Aorta (tissue), 5 donors: ENCODE measurements at regions not wholly inside any gene's neighbourhood (a gene's known extent, or its start where the extent isn't known, plus 50 kb on each side); places are given as distances from the start of the nearest gene placed in this dataset.
"Not testable (repeated sequence)": the region's sequence is repeated elsewhere in the genome, so short reads cannot be mapped to it uniquely, and the experiment has no call there.

Source experiments
- ATAC-seq: fragments of 200-7000 bp; cut with Tn5 transposase; one replicate; pipeline ENCODE4 v1.9.1; 2022; ENCODE audit warnings: moderate library complexity; ENCODE audit not compliant: low FRiP score
- DNase-seq, 2 donors: peaks; one replicate each; pipeline ENCODE4 v3.0.0-alpha.2; 2020
- H3K27ac ChIP-seq, 2 donors: one replicate each; pipeline ENCODE4 v1.5.1; 2013; ENCODE audit warnings: low read length in 2 of 2, mild to moderate bottlenecking in 2 of 2, moderate library complexity in 2 of 2, control low read depth in 1 of 2, inconsistent platforms in 1 of 2, low read depth in 1 of 2
- H3K27me3 ChIP-seq, 2 donors: one replicate each; pipeline ENCODE4 v1.6.1; 2013; ENCODE audit warnings: control low read depth in 1 of 2, low read length in 1 of 2, mild to moderate bottlenecking in 1 of 2, moderate library complexity in 1 of 2; ENCODE audit not compliant: insufficient read depth in 2 of 2, control insufficient read depth in 1 of 2
- H3K36me3 ChIP-seq, 2 donors: one replicate each; pipeline ENCODE4 v1.6.1; 2013; ENCODE audit warnings: control low read depth in 1 of 2, low read length in 1 of 2, mild to moderate bottlenecking in 1 of 2; ENCODE audit not compliant: insufficient read depth in 2 of 2, control insufficient read depth in 1 of 2
- H3K4me1 ChIP-seq, 2 donors: one replicate each; pipeline ENCODE4 v1.6.1; 2013; ENCODE audit warnings: low read length in 2 of 2, control low read depth in 1 of 2, mild to moderate bottlenecking in 1 of 2, moderate library complexity in 1 of 2; ENCODE audit not compliant: insufficient read depth in 2 of 2, control insufficient read depth in 1 of 2
- H3K4me3 ChIP-seq, 2 donors: one replicate each; pipeline ENCODE4 v1.5.1; 2013; ENCODE audit warnings: low read length in 2 of 2, control low read depth in 1 of 2, mild to moderate bottlenecking in 1 of 2
- H3K9me3 ChIP-seq: one replicate; pipeline ENCODE4 v1.6.1; 2013; ENCODE audit warnings: mild to moderate bottlenecking, low read length; ENCODE audit not compliant: control insufficient read depth
- WGBS, 2 donors: extraction: QIAGEN DNeasy Blood & Tissue Kit; methylation state at CpG; one replicate each; pipeline ENCODE4 v1.1.7; 2013; 5-methylcytosine and 5-hydroxymethylcytosine counted together
- intact Hi-C, 2 donors: fragments of 100-400 bp; cut with DNase I; formaldehyde crosslinking; loops; one replicate each; pipeline versions ENCODE4 v1.14.2 to v1.15.0; 2022
- donor health status: healthy with polysubstance abuse.
- donor health status: Bipolar disorder and iron deficiency.
- donor health status: DM: no; HTN: no; CAD: no.
- donor health status: DM: no; HTN: no; CAD: no.
- donor health status: DM: yes; HTN: yes; CAD: no.

DNA sequence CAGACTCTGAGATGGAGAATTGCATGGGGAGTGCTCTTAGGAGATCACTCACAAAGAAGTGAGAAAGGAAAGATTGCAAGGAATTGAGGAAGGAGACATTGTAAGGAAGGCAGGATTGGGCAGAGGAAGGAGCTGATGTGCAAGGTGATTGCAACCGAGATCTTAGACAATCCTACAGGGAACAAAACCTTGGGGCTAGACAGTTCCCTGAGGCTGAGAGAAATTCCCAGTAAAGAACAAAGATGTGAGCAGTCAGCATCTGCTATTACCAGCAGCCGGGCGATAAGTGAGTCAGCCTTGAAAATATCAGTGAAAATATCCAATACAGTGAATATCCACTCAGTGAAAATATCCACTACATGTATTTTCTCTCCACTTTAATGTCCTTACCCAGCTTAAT lies 143.6 kb upstream of the TBC1D5 start:
- Histone ChIP-seq H3K27me3 (peaks cover 0 to 2% of the 10 kb centered on the region in 2 donors), H3K4me3 (no peak overlapping the region), H3K36me3 (no peaks in the 10 kb centered on the region), H3K4me1 (no peaks in the 10 kb centered on the region), H3K9me3 (no peaks in the 10 kb centered on the region), H3K27ac (no peak overlapping the region)
- ATAC-seq (no peak), DNase-seq (no peak)
- intact Hi-C loops = no loop called here
- WGBS, 2 donors = 92 to 93% methylated on average over 3 of the region's 3 CpGs

DNA sequence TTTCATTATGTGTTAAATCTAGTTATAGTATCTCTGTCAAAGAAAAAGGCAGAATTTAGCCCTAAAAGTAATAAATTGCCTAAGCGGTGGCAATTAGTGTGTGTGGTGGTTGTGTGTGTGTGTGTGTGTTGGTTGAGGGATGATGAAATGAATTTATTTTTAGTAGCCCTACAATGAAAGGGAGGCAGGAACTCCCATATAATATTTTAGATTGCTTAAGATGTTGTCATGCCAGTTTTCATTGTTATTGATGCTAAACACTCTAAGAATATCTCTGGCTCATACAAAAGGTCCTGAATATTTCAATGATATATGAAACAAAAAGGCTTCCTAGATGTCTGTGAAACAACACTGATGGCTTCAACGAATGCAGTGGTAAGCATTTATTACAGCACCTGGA lies 140.6 kb upstream of the TBC1D5 start:
- ATAC-seq (no peak), DNase-seq (no peak)
- Histone ChIP-seq H3K4me3 (no peak overlapping the region), H3K27ac (no peak overlapping the region), H3K4me1 (no peaks in the 10 kb centered on the region), H3K9me3 (no peaks in the 10 kb centered on the region), H3K27me3 (peaks cover 0 to 2% of the 10 kb centered on the region in 2 donors), H3K36me3 (no peaks in the 10 kb centered on the region)
- intact Hi-C loops = no loop called here
- 82 to 85% methylated on average over 2 of the region's 2 CpGs for WGBS, 2 donors

DNA sequence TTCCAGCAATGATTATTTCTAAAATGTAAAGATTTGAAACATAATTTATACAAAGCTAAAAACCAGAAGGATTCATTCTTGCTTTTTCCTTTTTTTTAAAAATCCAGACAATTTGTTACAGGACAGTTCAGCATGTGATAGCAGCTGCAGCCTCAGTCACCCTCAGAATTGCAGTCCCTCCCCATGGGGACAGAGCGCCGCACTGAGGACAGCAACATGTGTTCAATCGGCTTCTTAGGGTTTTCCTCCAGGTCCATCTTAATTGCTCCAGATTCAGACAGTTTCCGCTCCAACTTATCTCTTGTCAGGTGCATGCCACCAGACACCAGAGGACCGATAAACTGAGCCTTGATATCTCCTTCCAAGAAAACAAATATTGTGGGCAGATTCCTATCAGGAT lies 134.9 kb upstream of the TBC1D5 start:
- H3K4me3 ChIP-seq = no peak overlapping the region
- DNase-seq = no peak
- ATAC-seq = no peak
- 85 to 92% methylated on average over 5 of the region's 5 CpGs for WGBS, 2 donors
- no peaks in the 10 kb centered on the region for H3K36me3 ChIP-seq
- H3K9me3 ChIP-seq = no peaks in the 10 kb centered on the region
- H3K27ac ChIP-seq = no peak overlapping the region
- H3K4me1 ChIP-seq = no peaks in the 10 kb centered on the region
- peaks cover 0 to 2% of the 10 kb centered on the region in 2 donors for H3K27me3 ChIP-seq
- intact Hi-C loops = no loop called here

DNA sequence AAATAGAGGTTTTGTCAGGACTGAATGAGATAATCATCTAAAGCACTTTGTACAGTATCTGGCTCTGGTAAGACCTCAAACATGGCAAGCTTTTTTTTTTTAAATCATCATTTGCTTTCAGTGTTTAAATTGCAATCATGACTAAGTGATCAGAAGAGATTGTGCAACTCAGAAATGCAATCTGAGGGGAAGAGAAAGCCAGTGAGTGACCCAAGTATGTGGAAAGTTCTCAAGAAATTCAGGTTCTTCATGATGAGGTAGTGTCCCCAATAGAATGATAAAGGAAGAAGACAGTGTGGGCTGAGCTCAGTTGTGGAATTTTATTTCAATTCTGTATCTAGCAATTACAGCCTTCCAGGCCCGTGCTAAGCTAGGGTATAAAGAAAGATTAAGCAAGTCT lies 132.2 kb upstream of the TBC1D5 start:
- no peaks in the 10 kb centered on the region for H3K9me3 ChIP-seq
- DNase-seq (no peak), ATAC-seq (no peak)
- H3K27me3 ChIP-seq = no peaks in the 10 kb centered on the region
- no peak overlapping the region for H3K27ac ChIP-seq
- no peaks in the 10 kb centered on the region for H3K4me1 ChIP-seq
- 64 to 72% methylated on average over 1 of the region's 1 CpG for WGBS, 2 donors
- no peak overlapping the region for H3K4me3 ChIP-seq
- no peaks in the 10 kb centered on the region for H3K36me3 ChIP-seq
- intact Hi-C loops = no loop called here

DNA sequence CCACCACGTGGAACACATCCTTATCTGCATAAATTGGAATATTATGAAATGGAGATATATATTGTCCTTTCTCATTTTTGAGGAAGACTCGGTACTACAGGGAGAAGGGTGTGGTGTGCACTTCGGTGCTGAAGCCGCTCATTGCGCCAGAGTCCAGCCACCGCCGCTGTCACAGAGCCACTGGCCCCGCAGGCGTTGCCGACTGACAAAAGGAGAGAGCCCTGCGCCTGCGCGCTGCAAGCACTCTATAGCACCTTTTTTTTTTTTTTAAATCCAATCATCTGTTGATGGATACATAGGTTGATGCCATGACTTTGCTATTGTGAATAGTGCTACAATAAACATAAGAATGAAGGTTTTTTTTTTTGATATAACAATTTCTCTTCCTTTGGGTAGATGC lies 130.0 kb upstream of the TBC1D5 start:
- DNase-seq (no peak), ATAC-seq (no peak)
- no peak overlapping the region for H3K4me3 ChIP-seq
- no peaks in the 10 kb centered on the region for H3K27me3 ChIP-seq
- H3K36me3 ChIP-seq = no peaks in the 10 kb centered on the region
- 93 to 94% methylated on average over 13 of the region's 13 CpGs for WGBS, 2 donors
- intact Hi-C loops = no loop called here
- no peaks in the 10 kb centered on the region for H3K9me3 ChIP-seq
- H3K4me1 ChIP-seq = no peaks in the 10 kb centered on the region
- no peak overlapping the region for H3K27ac ChIP-seq

DNA sequence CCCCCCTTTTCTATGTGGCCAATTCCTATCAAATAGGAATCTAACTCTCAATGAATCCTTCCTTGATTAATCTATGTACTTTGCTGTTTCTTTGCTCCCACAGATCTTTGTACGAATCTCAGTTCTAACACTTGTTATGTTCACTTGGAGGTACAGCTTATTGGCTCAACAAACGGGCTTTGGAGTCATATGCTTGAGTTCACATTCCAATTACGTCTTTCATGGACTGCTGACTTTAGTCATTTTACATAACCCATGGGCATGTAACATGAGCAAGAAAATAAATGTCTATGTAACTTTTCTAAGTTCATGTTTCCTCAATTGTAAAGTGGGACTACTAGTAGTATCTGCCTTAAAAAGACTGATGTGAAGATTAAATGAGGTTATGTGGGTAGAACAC lies 123.2 kb upstream of the TBC1D5 start:
- no peak overlapping the region for H3K27ac ChIP-seq
- H3K9me3 ChIP-seq = no peaks in the 10 kb centered on the region
- ATAC-seq (no peak), DNase-seq (no peak)
- intact Hi-C loops = no loop called here
- no peak overlapping the region for H3K4me3 ChIP-seq
- H3K27me3 ChIP-seq = no peaks in the 10 kb centered on the region
- 50 to 59% methylated on average over 3 of the region's 3 CpGs for WGBS, 2 donors
- no peaks in the 10 kb centered on the region for H3K4me1 ChIP-seq
- H3K36me3 ChIP-seq = no peaks in the 10 kb centered on the region

DNA sequence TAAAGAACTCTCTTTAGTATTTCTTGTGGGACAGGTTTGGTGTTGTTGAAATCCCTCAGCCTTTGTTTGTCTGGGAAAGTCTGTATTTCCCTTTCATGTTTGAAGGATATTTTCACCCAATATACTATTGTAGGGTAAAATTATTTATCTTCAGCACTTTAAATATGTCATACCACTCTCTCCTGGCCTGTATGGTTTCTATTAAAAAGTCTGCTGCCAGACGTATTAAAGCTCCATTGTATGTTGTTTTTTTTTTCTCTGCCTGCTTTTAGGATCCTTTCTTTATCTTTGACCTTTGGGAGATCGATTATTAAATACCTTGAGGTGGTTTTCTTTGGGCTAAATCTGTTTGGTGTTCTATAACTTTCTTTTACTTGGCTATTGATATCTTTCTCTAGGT lies 119.0 kb upstream of the TBC1D5 start:
- 59 to 65% methylated on average over 2 of the region's 2 CpGs for WGBS, 2 donors
- Histone ChIP-seq H3K4me1 (no peaks in the 10 kb centered on the region), H3K36me3 (no peaks in the 10 kb centered on the region), H3K27ac (no peak overlapping the region), H3K27me3 (no peaks in the 10 kb centered on the region), H3K4me3 (no peak overlapping the region), H3K9me3 (no peaks in the 10 kb centered on the region)
- intact Hi-C loops = no loop called here
- ATAC-seq (no peak), DNase-seq (no peak)

DNA sequence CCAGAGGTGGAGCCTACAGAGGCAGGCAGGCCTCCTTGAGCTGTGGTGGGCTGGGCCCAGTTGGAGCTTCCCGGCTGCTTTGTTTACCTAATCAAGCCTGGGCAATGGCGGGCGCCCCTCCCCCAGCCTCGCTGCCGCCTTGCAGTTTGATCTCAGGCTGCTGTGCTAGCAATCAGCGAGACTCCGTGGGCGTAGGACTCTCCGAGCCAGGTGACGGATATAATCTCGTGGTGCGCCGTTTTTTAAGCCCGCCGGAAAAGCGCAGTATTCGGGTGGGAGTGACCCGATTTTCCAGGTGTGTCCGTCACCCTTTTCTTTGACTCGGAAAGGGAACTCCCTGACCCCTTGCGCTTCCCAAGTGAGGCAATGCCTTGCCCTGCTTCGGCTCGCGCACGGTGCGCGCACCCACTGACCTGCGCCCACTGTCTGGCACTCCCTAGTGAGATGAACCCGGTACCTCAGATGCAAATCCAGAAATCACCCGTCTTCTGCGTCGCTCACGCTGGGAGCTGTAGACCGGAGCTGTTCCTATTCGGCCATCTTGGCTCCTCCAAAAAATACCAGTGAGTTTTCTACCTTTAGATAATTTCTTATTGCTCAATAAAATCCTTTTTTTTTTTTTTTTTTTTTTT lies 118.5 kb upstream of the TBC1D5 start:
- H3K27me3 ChIP-seq, H3K27ac ChIP-seq, ATAC-seq, DNase-seq, H3K9me3 ChIP-seq, intact Hi-C loops, H3K4me3 ChIP-seq, H3K4me1 ChIP-seq, H3K36me3 ChIP-seq: not testable (repeated sequence)
- 88 to 89% methylated on average over 27 to 35 of the region's 35 CpGs for WGBS, 2 donors

DNA sequence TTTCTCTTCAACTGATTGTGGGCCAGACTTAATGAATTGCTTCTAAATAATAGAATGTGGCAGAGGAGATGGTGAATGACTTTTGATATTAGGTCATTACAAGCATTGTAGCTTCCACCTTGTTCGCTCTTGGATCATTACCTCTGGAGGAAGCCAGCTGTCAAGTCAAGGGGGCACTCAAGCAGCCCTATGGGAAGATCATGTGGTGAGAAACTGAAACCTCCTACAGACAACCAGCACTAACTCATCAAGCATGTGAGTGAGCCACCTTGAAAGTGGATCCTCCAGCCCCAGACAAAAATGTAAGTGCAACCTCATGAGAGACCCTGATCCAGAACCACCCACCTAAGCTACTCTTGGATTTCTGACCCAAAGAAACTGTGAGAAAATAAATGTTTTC lies 109.8 kb upstream of the TBC1D5 start:
- 92 to 98% methylated on average over 1 of the region's 1 CpG for WGBS, 2 donors
- no peak overlapping the region for H3K27ac ChIP-seq
- DNase-seq (no peak), ATAC-seq (no peak)
- intact Hi-C loops = no loop called here
- no peaks in the 10 kb centered on the region for H3K4me1 ChIP-seq
- H3K9me3 ChIP-seq = no peaks in the 10 kb centered on the region
- H3K36me3 ChIP-seq = no peaks in the 10 kb centered on the region
- no peaks in the 10 kb centered on the region for H3K27me3 ChIP-seq
- no peak overlapping the region for H3K4me3 ChIP-seq
